ENCODE measurements at regions not wholly inside any gene's neighbourhood (a gene's known extent, or its start where the extent isn't known, plus 50 kb on each side); places are given as distances from the start of the nearest gene placed in this dataset.

GRCh38 chr3:154766765-154767503, 313.2 kb upstream of the MME start (continued):
- TF ChIP-seq, protein P1, sequence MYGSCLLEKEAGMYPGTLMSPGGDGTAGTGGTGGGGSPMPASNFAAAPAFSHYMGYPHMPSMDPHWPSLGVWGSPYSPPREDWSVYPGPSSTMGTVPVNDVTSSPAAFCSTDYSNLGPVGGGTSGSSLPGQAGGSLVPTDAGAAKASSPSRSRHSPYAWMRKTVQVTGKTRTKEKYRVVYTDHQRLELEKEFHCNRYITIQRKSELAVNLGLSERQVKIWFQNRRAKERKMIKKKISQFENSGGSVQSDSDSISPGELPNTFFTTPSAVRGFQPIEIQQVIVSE (CRISPR knock-in tag; IDR thresholded peaks at IDR 0.05; ENCODE audit: borderline replicate concordance), result no peak
- no peak for TF ChIP-seq OVOL2 (CRISPR knock-in tag; IDR thresholded peaks at IDR 0.05; ENCODE audit: borderline replicate concordance)
- TF ChIP-seq EMX1 (CRISPR knock-in tag; IDR thresholded peaks at IDR 0.05), result no peak
- no peak for TF ChIP-seq AFF4 (CRISPR knock-in tag; IDR thresholded peaks at IDR 0.05; ENCODE audit: borderline replicate concordance)
- TF ChIP-seq TCF7 (CRISPR knock-in tag; IDR thresholded peaks at IDR 0.05; ENCODE audit: low read depth), result no peak
- no peak for TF ChIP-seq ZNF416 (CRISPR knock-in tag; IDR thresholded peaks at IDR 0.05)
- TF ChIP-seq NR2C2 (CRISPR knock-in tag; IDR thresholded peaks at IDR 0.05), result no peak
- no peak for TF ChIP-seq IRF2 (CRISPR knock-in tag; IDR thresholded peaks at IDR 0.05; ENCODE audit: borderline replicate concordance, low read depth)

- peaks cover 2% of the 10 kb centered on the region; the same call in 1 of the 2 replicates for H3K4me1 Mint-ChIP-seq
- H3K36me3 Mint-ChIP-seq, result no peaks in the 10 kb centered on the region; the same call in 1 of the 2 replicates
- ATAC-seq (no peak), DNase-seq (ENCODE audit: low spot score) (no peak)
- TF ChIP-seq TEAD4 (CRISPR knock-in tag; IDR thresholded peaks at IDR 0.05) (no peak), HMGA2 (CRISPR knock-in tag; IDR thresholded peaks at IDR 0.05) (no peak), MLX (CRISPR knock-in tag; IDR thresholded peaks at IDR 0.05) (no peak), NR3C1 (CRISPR knock-in tag; conservative IDR thresholded peaks at IDR 0.05; ENCODE audit: low read depth) (no peak), CTCF (IDR thresholded peaks at IDR 0.05) (no peak), ZNF121 (CRISPR knock-in tag; IDR thresholded peaks at IDR 0.05) (no peak), NFYB (CRISPR knock-in tag; conservative IDR thresholded peaks at IDR 0.05; ENCODE audit: low read depth) (no peak), NFE2L1 (CRISPR knock-in tag; IDR thresholded peaks at IDR 0.05) (no peak), ZNF219 (CRISPR knock-in tag; IDR thresholded peaks at IDR 0.05; ENCODE audit: borderline replicate concordance) (no peak), GTF2I (CRISPR knock-in tag; conservative IDR thresholded peaks at IDR 0.05) (no peak)
- TF ChIP-seq, protein P2, sequence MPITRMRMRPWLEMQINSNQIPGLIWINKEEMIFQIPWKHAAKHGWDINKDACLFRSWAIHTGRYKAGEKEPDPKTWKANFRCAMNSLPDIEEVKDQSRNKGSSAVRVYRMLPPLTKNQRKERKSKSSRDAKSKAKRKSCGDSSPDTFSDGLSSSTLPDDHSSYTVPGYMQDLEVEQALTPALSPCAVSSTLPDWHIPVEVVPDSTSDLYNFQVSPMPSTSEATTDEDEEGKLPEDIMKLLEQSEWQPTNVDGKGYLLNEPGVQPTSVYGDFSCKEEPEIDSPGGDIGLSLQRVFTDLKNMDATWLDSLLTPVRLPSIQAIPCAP (CRISPR knock-in tag; IDR thresholded peaks at IDR 0.05), result no peak
- TF ChIP-seq, protein P3, sequence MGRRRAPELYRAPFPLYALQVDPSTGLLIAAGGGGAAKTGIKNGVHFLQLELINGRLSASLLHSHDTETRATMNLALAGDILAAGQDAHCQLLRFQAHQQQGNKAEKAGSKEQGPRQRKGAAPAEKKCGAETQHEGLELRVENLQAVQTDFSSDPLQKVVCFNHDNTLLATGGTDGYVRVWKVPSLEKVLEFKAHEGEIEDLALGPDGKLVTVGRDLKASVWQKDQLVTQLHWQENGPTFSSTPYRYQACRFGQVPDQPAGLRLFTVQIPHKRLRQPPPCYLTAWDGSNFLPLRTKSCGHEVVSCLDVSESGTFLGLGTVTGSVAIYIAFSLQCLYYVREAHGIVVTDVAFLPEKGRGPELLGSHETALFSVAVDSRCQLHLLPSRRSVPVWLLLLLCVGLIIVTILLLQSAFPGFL (CRISPR knock-in tag; IDR thresholded peaks at IDR 0.05; ENCODE audit: borderline replicate concordance), result no peak
- H3K27ac Mint-ChIP-seq, result no peak overlapping the region
- ChIA-PET CTCF (no interaction called here), POLR2A (no interaction called here)
- no peaks in the 10 kb centered on the region; the same call in 1 of the 2 replicates for H3K27me3 Mint-ChIP-seq (ENCODE audit: low read depth)
- no peak overlapping the region for H3K4me3 Mint-ChIP-seq
- H3K9me3 Mint-ChIP-seq, result peaks cover 11% of the 10 kb centered on the region
Measured at GRCh38 chr3:154764856-154765640, 315.1 kb upstream of the MME start.

Measured in WTC11 (cell line).